ENCODE measurements at regions not wholly inside any gene's neighbourhood (a gene's known extent, or its start where the extent isn't known, plus 50 kb on each side); places are given as distances from the start of the nearest gene placed in this dataset.
"Not testable (repeated sequence)": the region's sequence is repeated elsewhere in the genome, so short reads cannot be mapped to it uniquely, and the experiment has no call there.

DNA sequence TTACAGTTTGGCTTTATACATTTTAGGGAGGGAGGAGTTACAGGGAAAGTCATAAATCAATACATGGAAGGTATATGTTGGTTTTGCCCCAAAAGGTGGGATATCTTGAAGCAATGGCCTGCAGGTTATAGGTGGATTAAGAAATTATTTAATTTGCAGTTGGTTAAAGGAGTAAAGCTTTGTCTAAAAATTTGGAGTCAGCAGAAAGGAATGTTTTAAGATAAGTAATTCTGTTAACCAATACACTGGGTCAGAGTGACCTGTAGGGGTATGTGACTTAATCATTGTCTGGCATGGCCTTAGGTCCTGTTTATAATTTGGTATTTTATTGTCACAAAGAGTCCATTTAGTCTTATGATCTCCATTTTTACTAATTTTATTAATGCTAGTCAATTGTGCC, 115.0 kb downstream of the AGTR2 start:
- no peak for FAIRE-seq
- no peak for DNase-seq (ENCODE audit: insufficient read length, low spot score)

DNA sequence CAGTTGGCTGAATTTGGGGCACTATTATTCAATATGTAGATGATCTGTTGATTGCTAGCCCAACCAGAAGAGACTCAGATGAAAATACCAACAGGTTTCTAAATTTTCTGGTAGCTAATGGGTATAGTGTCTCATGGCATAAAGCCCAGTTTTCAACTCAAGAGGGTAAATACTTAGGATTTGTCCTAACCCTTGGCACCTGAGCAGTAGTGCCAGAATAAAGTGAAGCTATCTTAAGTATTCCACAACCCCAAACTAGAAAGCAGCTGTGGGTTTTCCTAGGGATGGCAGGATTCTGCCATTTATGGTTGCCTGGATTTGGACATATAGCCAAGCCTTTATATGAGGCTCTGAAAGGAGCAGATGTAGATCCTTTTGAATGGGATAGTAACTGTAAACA, 119.0 kb downstream of the AGTR2 start:
- no peak for DNase-seq (ENCODE audit: insufficient read length, low spot score)
- FAIRE-seq = no peak

DNA sequence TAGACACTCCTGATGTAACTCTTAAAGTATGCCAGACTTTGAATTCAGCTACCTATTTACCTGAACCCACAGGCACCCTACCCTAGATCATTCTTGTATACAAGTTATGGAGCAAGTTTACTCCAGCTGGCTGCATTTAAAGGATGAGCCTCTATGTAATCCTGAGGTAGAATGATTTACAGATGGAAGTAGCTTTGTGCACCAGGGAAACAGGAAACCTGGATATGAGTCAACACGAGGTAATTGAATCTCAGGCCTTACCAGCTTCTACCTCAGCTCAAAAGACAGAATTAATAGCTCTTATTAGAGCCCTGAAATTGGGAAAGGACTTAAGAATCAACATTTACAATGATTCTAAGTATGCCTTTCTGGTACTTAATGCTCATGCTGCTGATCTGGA, 119.8 kb downstream of the AGTR2 start:
- FAIRE-seq = no peak

DNA sequence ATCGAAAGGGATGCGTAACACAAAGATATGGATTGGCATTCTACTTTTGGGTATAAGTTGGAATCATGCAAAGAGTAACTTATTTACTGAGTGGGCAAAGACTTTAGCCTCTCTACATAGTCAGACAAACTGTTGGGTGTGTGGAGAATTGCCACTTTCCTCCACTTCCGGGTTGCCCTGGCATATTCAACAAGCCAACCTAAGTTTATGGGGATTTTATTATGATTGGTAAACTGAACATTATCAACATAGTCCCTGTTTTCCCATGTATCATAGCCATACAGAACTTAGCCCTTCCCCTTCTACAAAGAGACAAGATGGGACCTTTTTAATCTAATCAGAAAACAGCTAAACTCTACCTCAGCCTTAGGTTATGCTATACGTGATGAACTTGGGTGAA, 121.6 kb downstream of the AGTR2 start:
- DNase-seq (ENCODE audit: insufficient read length, low spot score) (no peak), FAIRE-seq (no peak)

More for the DNA sequence above, 119.8 kb downstream of the AGTR2 start:
- no peak for DNase-seq (ENCODE audit: insufficient read length, low spot score)

DNA sequence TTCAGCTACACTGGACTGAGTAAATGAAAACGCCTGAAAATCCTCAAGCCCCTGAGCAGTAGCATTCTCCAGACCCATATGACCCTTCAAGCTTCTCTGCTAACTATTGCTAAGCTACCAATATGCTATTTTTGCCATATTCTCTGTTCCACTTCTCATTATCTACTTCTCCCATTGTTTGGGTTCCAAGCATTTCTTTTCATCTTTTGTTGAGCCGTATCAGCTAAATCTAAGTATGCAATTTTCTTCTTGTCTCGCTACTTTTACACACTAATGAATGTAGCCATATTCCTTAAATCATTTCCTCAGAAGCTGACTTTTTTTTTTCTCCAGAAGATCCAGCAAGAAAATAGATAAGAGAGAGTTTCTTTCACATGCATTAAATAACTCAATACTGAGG, 128.4 kb downstream of the AGTR2 start:
- DNase-seq (ENCODE audit: insufficient read length, low spot score) (no peak), FAIRE-seq (no peak)

DNA sequence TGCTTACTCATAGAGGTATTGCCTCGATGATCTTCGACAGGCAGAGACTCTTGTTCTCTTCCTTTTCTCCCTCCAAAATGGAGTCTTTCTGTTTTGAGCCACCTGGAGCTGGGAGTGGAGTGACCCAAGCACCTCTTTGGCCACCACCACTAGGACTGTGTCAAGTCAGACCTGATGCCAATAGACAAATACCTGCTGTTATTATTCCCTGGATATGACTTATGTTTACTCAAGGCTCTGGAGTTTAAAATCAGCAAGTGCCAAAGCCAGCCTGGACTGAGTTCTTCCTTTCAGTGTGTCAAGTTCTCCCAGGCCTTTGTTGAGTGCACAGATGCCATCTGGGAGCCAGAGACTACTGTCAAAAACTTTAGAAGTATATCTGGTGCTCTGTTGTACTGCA, 130.2 kb upstream of the SLC6A14 start:
- FAIRE-seq = no peak
- no peak for DNase-seq (ENCODE audit: insufficient read length, low spot score)

DNA sequence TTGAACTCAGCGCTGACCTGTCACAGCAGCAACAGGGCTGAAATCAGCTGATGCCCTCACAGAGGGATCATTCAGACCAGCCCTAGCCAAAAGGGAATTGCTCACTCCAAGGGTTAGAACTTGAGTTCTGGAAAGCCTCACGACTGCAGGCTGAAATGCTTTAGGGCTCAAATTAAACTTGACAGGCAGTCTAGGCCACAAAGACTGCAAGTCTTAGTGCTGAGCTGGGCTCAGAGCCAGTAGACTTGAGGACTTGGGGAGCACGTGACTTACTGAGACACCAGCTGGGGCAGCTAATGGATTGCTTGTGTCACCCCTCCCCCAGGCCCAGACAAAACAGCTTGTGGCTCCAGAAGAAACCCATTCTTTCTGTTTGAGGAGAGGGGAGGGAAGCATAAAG, 119.0 kb upstream of the SLC6A14 start:
- DNase-seq (ENCODE audit: insufficient read length, low spot score) (no peak), FAIRE-seq (no peak)

DNA sequence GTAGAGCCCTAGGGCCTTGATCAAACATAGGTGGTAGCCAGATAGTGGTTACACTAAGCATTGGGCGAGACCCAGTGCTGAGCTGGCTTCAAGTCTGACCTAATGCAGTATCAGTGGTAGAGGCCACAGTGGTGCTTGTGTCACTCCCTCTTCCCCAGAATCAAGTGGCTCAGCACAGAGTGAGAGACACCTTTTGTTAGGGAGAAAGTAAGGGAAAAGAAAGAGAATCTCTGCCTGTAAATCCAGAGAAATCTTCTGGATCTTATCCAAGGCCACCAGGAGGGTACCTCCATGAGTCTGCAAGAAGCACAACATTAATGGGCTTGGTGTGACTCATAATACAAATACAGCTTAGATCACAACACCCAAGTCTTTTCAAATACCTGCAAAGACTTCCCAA, 117.7 kb upstream of the SLC6A14 start:
- no peak for DNase-seq (ENCODE audit: insufficient read length, low spot score)
- no peak for FAIRE-seq

DNA sequence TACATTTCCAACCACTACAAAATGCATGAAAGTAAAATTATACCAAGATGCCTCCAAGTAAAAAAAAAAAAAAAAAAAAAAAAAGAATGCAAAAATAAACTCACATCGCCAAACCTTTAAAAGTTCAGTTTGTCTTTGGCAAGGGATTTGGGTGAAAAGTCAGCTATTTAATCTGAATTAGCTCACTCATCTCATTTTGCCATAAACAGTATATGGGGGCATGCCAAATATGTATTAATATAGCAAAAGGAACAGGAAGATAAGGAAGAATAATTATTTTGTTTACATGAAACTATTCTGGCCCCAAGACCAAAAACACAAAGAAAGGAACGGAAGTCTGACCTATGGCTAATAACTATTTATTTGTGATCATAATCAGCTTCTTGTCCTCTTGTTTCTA, 114.7 kb upstream of the SLC6A14 start:
- no peak for DNase-seq (ENCODE audit: insufficient read length, low spot score)
- FAIRE-seq = no peak

DNA sequence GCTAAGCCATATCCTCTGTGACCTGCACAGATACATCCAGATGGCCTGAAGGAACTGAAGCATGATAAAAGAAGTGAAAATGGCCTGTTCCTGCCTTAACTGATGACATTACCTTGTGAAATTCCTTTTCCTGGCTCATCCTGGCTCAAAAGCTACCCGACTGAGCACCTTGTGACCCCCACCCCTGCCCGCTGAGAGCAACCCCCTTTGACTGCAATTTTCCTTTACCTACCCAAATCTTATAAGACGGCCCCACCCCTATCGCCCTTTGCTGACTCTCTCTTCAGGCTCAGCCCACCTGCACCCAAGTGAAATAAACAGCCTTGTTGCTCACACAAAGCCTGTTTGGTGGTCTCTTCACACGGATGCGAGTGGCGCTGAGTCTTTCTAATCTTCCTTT, 104.4 kb upstream of the SLC6A14 start:
- DNase-seq (ENCODE audit: insufficient read length, low spot score); FAIRE-seq: not testable (repeated sequence)

DNA sequence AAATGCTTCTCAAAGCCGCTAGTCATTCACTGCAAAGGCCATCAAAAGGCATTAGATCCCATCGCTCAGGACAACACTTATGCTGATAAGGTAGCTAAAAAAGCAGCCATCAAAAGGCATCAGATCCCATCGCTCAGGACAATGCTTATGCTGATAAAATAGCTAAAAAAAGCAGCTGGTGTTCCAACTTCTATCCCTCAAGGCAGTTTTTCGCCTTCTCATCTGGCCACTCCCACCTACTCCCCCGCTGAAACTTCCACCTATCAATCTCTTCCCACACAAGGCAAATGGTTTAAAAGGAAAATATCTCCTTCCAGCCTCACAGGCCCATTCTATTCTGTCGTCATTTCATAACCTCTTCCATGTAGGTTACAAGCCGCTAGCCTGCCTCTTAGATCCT, 101.6 kb upstream of the SLC6A14 start:
- FAIRE-seq; DNase-seq (ENCODE audit: insufficient read length, low spot score): not testable (repeated sequence)

DNA sequence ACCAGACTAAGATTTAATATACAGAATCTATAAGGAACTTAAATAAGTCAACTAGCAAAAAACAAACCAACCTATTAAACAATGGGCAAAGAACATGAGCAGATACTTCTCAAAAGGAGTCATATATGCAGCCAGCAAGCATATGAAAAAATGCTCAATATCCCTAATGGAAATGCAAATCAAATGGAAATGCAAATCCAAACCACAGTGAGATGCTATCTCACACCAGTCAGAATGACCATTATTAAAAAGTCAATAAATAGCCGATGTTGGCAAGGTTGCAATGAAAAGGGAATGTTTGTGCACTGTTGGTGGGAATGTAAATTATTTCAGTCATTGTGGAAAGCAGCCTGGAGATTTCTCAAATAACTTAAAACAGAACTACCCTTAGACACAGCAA, 97.0 kb upstream of the SLC6A14 start:
- FAIRE-seq (no peak), DNase-seq (ENCODE audit: insufficient read length, low spot score) (no peak)

DNA sequence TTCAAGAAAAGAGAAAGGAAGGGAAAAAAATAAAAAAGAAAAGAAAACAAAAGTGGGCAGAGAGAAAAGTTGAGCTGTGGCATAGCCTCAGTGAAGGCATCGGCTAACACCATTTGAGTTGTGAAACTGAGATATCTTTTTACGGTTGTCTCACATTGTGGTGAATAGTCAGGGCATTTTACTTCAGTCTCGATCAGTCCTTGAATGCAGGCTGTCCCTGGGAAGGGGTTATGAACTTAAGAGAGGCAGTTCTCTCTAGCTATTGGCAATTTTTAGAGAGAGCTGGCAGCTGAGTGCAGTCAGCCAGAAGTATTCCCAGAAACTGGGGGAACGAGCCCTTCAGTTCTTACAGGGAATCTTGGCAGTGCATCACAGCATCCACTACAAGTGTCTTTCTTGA, 93.5 kb upstream of the SLC6A14 start:
- no peak for FAIRE-seq

DNA sequence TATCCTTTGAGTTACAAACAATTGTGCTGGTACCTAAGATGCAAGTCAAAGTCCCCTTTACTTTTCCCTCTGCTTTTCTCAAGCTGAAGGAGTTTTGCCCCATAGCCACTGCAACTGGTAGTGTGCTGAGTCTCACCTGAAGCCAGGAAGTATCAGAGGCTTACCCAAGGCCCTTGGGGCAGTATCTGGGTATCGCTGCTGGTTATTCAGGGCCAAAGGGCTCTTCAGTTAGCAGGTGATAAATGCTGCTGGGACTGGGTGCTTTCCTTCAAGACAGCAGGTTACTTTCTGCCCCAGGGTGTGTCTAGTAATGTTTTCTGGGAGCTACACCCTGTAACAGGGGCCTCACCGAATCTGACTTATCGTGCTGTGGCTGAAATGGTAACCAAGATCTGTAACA, 90.4 kb upstream of the SLC6A14 start:
- FAIRE-seq (no peak), DNase-seq (ENCODE audit: insufficient read length, low spot score) (no peak)

More for the DNA sequence above, 93.5 kb upstream of the SLC6A14 start:
- DNase-seq (ENCODE audit: insufficient read length, low spot score) = no peak

DNA sequence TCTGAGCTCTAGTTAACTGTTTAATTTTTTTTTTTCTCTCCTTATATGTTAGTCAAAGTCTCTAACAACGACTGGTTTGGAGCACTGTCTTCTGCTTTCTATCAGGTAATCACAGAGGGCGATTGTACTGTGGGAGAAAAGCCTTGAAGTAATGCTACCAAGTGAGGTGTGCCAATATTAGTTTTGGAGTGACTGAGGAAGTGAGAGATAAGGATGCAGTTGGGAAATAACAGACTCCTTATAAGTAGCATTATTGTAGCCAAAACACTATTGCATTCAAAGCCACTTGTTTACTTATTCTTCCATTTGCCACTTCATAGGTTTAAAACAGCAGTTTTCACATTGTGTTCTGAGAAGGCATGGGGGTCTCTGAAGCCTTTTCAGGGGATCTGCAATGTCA, 79.1 kb upstream of the SLC6A14 start:
- no peak for FAIRE-seq

DNA sequence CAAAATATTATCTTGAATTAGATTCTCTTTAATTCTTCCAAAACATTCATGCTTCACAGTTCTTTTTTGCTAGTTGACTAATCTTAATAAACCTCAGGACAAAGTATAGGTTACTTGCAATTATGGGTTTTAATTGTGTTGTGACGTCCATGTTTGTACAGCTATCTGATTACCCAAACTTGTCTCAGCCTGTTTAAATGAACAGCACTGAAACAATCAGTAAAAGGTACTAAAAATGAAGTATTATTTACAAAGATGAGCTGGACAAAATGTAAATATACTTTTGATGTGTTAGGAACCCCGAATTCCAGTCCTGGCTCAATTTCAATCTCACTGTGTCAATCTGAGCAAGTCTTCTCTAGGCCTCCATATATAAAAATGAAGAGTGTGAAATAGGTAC, 57.4 kb upstream of the SLC6A14 start:
- DNase-seq (ENCODE audit: insufficient read length, low spot score) (no peak), FAIRE-seq (no peak)

More for the DNA sequence above, 79.1 kb upstream of the SLC6A14 start:
- DNase-seq (ENCODE audit: insufficient read length, low spot score) = no peak

DNA sequence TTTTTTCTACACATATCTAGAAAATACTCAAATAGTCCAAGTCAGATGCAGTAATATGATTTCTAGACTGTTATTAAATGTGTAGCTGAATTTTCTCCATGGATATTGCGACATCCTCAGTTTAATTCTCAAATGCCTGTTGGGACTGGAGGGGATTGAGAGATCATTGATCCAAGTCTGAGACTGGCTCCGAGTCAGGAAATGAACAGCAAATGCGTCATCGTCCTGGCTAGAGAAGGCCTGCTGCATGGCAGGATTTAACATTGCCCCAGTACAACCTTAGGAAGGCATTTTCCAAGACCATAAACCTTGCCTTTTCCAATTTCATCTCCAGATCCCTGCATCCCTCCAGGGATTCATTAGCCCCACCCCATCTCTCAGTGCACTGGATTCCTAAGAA, 56.6 kb upstream of the SLC6A14 start:
- FAIRE-seq (no peak), DNase-seq (ENCODE audit: insufficient read length, low spot score) (peak; percentile 0)

DNA sequence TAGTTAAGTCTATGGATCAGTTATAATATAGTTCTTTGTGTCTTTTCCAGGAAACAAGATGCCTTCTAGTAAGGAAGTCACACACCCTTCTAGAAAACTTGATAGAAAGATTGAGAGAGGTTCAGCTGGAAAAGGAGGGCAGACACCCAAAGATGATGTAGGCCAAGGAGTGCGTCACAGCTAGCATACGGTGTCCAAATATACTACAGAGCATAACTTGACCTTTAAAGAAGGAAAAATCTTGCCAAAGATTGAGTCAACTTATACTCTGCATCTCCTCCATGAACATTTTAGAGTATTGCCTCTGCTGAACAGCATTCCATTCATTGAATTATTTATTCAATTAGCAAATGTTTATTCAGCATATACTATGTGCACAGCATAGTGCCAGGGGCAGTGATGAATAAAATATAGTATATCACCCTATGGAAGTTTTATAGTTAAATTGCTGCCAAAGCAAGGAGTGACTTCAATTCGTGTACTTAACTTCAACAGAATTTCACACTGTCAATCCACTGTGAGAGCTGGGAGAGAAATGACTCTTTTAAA, 51.9 kb upstream of the SLC6A14 start:
- FAIRE-seq (no peak), DNase-seq (ENCODE audit: insufficient read length, low spot score) (no peak)
